Liver (tissue), 8 donors: ENCODE measurements at regions not wholly inside any gene's neighbourhood (a gene's known extent, or its start where the extent isn't known, plus 50 kb on each side); places are given as distances from the start of the nearest gene placed in this dataset.

Source experiments
- DNase-seq: peaks from one replicate; pipeline ENCODE4 v3.0.0-alpha.2; 2017; ENCODE audit warnings: low spot score
- H3K27ac ChIP-seq, 2 donors: one replicate each; pipeline ENCODE4 v1.7.0; 2013; ENCODE audit warnings: inconsistent platforms in 2 of 2, low read length in 2 of 2, control low read depth in 1 of 2, low read depth in 1 of 2, mild to moderate bottlenecking in 1 of 2
- H3K27me3 ChIP-seq, 4 donors: one replicate each; pipeline versions ENCODE4 v1.6.1 to v1.7.0; 2013; ENCODE audit warnings: low read length in 3 of 4, inconsistent platforms in 1 of 4, mild to moderate bottlenecking in 1 of 4, moderate library complexity in 1 of 4; ENCODE audit not compliant: control insufficient read depth in 4 of 4, insufficient read depth in 4 of 4
- H3K36me3 ChIP-seq, 4 donors: one replicate each; pipeline versions ENCODE4 v1.6.1 to v1.7.0; 2013; ENCODE audit warnings: low read length in 3 of 4, mild to moderate bottlenecking in 3 of 4, low read depth in 1 of 4, moderate library complexity in 1 of 4; ENCODE audit not compliant: control insufficient read depth in 4 of 4, insufficient read depth in 3 of 4
- H3K4me1 ChIP-seq, 4 donors: one replicate each; pipeline versions ENCODE4 v1.6.1 to v1.7.0; 2013; ENCODE audit warnings: low read length in 3 of 4, mild to moderate bottlenecking in 3 of 4, moderate library complexity in 1 of 4; ENCODE audit not compliant: control insufficient read depth in 4 of 4, insufficient read depth in 4 of 4
- H3K4me3 ChIP-seq, 3 donors: one replicate each; pipeline versions ENCODE4 v1.6.1 to v1.7.0; 2013; ENCODE audit warnings: low read length in 3 of 3, control low read depth in 1 of 3, low read depth in 1 of 3, mild to moderate bottlenecking in 1 of 3
- H3K9ac ChIP-seq, 2 donors: one replicate each; pipeline ENCODE4 v1.7.0; 2013; ENCODE audit warnings: low read length in 2 of 2, mild to moderate bottlenecking in 2 of 2, moderate library complexity in 2 of 2, control low read depth in 1 of 2, low read depth in 1 of 2
- H3K9me3 ChIP-seq, 4 donors: one replicate each; pipeline versions ENCODE4 v1.6.1 to v1.7.0; 2013; ENCODE audit warnings: low read length in 3 of 4; ENCODE audit not compliant: control insufficient read depth in 4 of 4
- EGR1 ChIP-seq, 2 donors: IDR thresholded peaks; 2 replicates each; pipeline ENCODE4 v1.6.1; 2016 to 2018; ENCODE audit warnings: antibody characterized with exemption in 2 of 2, low read depth in 2 of 2
- FOXA1 ChIP-seq: IDR thresholded peaks from 2 replicates; pipeline ENCODE4 v1.6.1; 2016; ENCODE audit warnings: antibody characterized with exemption
- FOXA2 ChIP-seq: IDR thresholded peaks from 2 replicates; pipeline ENCODE4 v1.6.1; 2016; ENCODE audit warnings: antibody characterized with exemption
- GABPA ChIP-seq, 2 donors: IDR thresholded peaks in 1 of 2; conservative IDR thresholded peaks in 1 of 2; 2 replicates each; pipeline ENCODE4 v1.6.1; 2016; ENCODE audit warnings: antibody characterized with exemption in 2 of 2, mild to moderate bottlenecking in 1 of 2, moderate library complexity in 1 of 2
- HNF4A ChIP-seq, 2 donors: conservative IDR thresholded peaks; 2 replicates each; pipeline ENCODE4 v1.6.1; 2016; ENCODE audit warnings: antibody characterized with exemption in 2 of 2, mild to moderate bottlenecking in 2 of 2
- HNF4G ChIP-seq: IDR thresholded peaks from 2 replicates; pipeline ENCODE4 v1.6.1; 2016; ENCODE audit warnings: antibody characterized with exemption
- JUND ChIP-seq, 2 donors: IDR thresholded peaks; 2 replicates each; pipeline ENCODE4 v1.6.1; 2016; ENCODE audit warnings: antibody characterized with exemption in 2 of 2
- NR2F2 ChIP-seq: IDR thresholded peaks from 2 replicates; pipeline ENCODE4 v1.6.1; 2016; ENCODE audit warnings: antibody characterized with exemption
- RAD21 ChIP-seq, 2 donors: IDR thresholded peaks; 2 replicates each; pipeline ENCODE4 v1.6.1; 2016; ENCODE audit warnings: antibody characterized with exemption in 2 of 2, mild to moderate bottlenecking in 2 of 2
- RXRA ChIP-seq, 2 donors: IDR thresholded peaks; 2 replicates each; pipeline ENCODE4 v1.6.1; 2017 to 2018; ENCODE audit warnings: antibody characterized with exemption in 2 of 2, mild to moderate bottlenecking in 1 of 2
- SP1 ChIP-seq: IDR thresholded peaks from 2 replicates; pipeline ENCODE4 v1.6.1; 2018; ENCODE audit warnings: antibody characterized with exemption, mild to moderate bottlenecking
- TAF1 ChIP-seq: conservative IDR thresholded peaks from 2 replicates; pipeline ENCODE4 v1.6.1; 2016; ENCODE audit warnings: antibody characterized with exemption, mild to moderate bottlenecking
- YY1 ChIP-seq: IDR thresholded peaks from 2 replicates; pipeline ENCODE4 v1.6.1; 2016; ENCODE audit warnings: antibody characterized with exemption, mild to moderate bottlenecking
- WGBS: extraction: QIAGEN DNeasy Blood & Tissue Kit; methylation state at CpG from one replicate; pipeline ENCODE4 v1.1.7; 2013; 5-methylcytosine and 5-hydroxymethylcytosine counted together
- TF ChIP-seq, protein P1 (sequence below): IDR thresholded peaks from 2 replicates; pipeline ENCODE4 v1.6.1; 2016; ENCODE audit warnings: antibody characterized with exemption, mild to moderate bottlenecking
- TF ChIP-seq, protein P2 (sequence below): IDR thresholded peaks from 2 replicates; pipeline ENCODE4 v1.6.1; 2016; ENCODE audit warnings: antibody characterized with exemption
- TF ChIP-seq, protein P3 (sequence below): IDR thresholded peaks from 2 replicates; pipeline ENCODE4 v1.6.1; 2016; ENCODE audit warnings: antibody characterized with exemption
- TF ChIP-seq, protein P4 (sequence below): IDR thresholded peaks from 2 replicates; pipeline ENCODE4 v1.6.1; 2016; ENCODE audit warnings: antibody characterized with exemption
- TF ChIP-seq, protein P5 (sequence below): fragments of 150-350 bp; IDR thresholded peaks from 2 replicates; pipeline ENCODE4 v1.5.1; 2017; ENCODE audit warnings: improper control_type of control experiment, low read depth, low read length; ENCODE audit not compliant: missing input control
- donor health status: healthy.
- donor health status: healthy.
- donor health status: healthy.
- donor health status: healthy.
- donor health status: healthy.

DNA sequence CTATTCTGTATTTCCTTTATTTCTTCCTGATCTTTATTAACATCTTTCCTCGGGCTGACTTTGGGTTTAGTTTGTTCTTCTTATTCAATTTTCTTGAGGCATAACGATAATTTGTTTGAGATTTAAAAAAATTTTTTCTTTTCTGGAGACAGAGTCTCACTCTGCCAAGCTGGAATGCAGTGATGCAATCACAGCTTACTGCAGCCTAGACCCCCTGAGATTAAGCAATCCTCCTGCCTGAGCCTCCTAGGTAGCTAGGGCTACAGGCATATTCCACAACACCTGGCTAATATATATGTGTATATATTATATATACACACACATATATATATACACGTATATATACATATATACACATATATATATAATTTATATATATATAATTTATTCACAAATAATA is 540.2 kb downstream of the NXPH1 start:
- no peak for DNase-seq
- Histone ChIP-seq H3K9ac (no peak overlapping the region), H3K9me3 (peaks cover 0 to 2% (median 0%) of the 10 kb centered on the region in 4 donors), H3K36me3 (no peaks in the 10 kb centered on the region), H3K4me3 (no peak overlapping the region), H3K4me1 (no peaks in the 10 kb centered on the region), H3K27me3 (no peaks in the 10 kb centered on the region), H3K27ac (no peak overlapping the region)
- TF ChIP-seq, protein P1, sequence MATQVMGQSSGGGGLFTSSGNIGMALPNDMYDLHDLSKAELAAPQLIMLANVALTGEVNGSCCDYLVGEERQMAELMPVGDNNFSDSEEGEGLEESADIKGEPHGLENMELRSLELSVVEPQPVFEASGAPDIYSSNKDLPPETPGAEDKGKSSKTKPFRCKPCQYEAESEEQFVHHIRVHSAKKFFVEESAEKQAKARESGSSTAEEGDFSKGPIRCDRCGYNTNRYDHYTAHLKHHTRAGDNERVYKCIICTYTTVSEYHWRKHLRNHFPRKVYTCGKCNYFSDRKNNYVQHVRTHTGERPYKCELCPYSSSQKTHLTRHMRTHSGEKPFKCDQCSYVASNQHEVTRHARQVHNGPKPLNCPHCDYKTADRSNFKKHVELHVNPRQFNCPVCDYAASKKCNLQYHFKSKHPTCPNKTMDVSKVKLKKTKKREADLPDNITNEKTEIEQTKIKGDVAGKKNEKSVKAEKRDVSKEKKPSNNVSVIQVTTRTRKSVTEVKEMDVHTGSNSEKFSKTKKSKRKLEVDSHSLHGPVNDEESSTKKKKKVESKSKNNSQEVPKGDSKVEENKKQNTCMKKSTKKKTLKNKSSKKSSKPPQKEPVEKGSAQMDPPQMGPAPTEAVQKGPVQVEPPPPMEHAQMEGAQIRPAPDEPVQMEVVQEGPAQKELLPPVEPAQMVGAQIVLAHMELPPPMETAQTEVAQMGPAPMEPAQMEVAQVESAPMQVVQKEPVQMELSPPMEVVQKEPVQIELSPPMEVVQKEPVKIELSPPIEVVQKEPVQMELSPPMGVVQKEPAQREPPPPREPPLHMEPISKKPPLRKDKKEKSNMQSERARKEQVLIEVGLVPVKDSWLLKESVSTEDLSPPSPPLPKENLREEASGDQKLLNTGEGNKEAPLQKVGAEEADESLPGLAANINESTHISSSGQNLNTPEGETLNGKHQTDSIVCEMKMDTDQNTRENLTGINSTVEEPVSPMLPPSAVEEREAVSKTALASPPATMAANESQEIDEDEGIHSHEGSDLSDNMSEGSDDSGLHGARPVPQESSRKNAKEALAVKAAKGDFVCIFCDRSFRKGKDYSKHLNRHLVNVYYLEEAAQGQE: no peak
- no peak for TF ChIP-seq SP1
- TF ChIP-seq, protein P2, sequence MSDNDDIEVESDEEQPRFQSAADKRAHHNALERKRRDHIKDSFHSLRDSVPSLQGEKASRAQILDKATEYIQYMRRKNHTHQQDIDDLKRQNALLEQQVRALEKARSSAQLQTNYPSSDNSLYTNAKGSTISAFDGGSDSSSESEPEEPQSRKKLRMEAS: no peak
- TF ChIP-seq TAF1: no peak
- no peak for TF ChIP-seq FOXA2
- no peak for TF ChIP-seq EGR1 (IDR thresholded peaks at IDR 0.05; ENCODE audit: low read depth in 2 of 2)
- TF ChIP-seq, protein P3, sequence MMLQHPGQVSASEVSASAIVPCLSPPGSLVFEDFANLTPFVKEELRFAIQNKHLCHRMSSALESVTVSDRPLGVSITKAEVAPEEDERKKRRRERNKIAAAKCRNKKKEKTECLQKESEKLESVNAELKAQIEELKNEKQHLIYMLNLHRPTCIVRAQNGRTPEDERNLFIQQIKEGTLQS: no peak
- TF ChIP-seq FOXA1: no peak
- no peak for TF ChIP-seq HNF4G
- TF ChIP-seq JUND (IDR thresholded peaks at IDR 0.05): no peak
- TF ChIP-seq, protein P4, sequence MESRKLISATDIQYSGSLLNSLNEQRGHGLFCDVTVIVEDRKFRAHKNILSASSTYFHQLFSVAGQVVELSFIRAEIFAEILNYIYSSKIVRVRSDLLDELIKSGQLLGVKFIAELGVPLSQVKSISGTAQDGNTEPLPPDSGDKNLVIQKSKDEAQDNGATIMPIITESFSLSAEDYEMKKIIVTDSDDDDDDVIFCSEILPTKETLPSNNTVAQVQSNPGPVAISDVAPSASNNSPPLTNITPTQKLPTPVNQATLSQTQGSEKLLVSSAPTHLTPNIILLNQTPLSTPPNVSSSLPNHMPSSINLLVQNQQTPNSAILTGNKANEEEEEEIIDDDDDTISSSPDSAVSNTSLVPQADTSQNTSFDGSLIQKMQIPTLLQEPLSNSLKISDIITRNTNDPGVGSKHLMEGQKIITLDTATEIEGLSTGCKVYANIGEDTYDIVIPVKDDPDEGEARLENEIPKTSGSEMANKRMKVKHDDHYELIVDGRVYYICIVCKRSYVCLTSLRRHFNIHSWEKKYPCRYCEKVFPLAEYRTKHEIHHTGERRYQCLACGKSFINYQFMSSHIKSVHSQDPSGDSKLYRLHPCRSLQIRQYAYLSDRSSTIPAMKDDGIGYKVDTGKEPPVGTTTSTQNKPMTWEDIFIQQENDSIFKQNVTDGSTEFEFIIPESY: no peak
- no peak for TF ChIP-seq RXRA (IDR thresholded peaks at IDR 0.05)
- no peak for TF ChIP-seq RAD21 (IDR thresholded peaks at IDR 0.05)
- TF ChIP-seq YY1: no peak
- TF ChIP-seq GABPA (IDR thresholded peaks at IDR 0.05 in 1 of 2, conservative IDR thresholded peaks at IDR 0.05 in 1 of 2): no peak
- no peak for TF ChIP-seq HNF4A (conservative IDR thresholded peaks at IDR 0.05)
- no peak for TF ChIP-seq NR2F2
- TF ChIP-seq, protein P5, sequence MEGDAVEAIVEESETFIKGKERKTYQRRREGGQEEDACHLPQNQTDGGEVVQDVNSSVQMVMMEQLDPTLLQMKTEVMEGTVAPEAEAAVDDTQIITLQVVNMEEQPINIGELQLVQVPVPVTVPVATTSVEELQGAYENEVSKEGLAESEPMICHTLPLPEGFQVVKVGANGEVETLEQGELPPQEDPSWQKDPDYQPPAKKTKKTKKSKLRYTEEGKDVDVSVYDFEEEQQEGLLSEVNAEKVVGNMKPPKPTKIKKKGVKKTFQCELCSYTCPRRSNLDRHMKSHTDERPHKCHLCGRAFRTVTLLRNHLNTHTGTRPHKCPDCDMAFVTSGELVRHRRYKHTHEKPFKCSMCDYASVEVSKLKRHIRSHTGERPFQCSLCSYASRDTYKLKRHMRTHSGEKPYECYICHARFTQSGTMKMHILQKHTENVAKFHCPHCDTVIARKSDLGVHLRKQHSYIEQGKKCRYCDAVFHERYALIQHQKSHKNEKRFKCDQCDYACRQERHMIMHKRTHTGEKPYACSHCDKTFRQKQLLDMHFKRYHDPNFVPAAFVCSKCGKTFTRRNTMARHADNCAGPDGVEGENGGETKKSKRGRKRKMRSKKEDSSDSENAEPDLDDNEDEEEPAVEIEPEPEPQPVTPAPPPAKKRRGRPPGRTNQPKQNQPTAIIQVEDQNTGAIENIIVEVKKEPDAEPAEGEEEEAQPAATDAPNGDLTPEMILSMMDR: no peak
- 74% methylated on average over 3 of the region's 3 CpGs for WGBS

DNA sequence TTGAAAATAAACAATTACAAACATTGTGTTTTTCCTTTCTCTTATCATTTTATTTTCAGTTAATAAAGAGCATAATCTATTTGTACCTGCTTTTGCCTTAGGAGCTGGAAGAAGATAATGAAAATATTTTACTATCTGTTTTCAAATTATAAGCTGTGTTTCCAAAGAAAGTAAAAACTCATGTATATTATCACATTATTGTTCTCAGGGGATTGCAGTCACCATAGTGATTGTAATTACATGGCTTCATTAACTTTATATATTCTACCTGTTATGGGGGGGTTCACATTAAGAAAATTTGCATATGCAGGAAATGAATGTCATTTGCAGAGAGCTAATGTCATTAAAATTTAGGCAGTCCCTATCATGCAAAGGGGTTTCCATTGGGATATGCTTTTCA is 542.3 kb downstream of the NXPH1 start:
- Histone ChIP-seq H3K36me3 (no peaks in the 10 kb centered on the region), H3K4me3 (no peak overlapping the region), H3K9me3 (peaks cover 0 to 1% (median 0%) of the 10 kb centered on the region in 4 donors), H3K27me3 (no peaks in the 10 kb centered on the region), H3K27ac (no peak overlapping the region), H3K4me1 (no peaks in the 10 kb centered on the region), H3K9ac (no peak overlapping the region)
- no peak for TF ChIP-seq NR2F2
- no peak for TF ChIP-seq SP1
- TF ChIP-seq, protein P5: no peak
- TF ChIP-seq TAF1: no peak
- TF ChIP-seq RAD21 (IDR thresholded peaks at IDR 0.05): no peak
- no peak for TF ChIP-seq EGR1 (IDR thresholded peaks at IDR 0.05; ENCODE audit: low read depth in 2 of 2)
- TF ChIP-seq HNF4G: no peak
- TF ChIP-seq, protein P2: no peak
- TF ChIP-seq, protein P1: no peak
- no peak for DNase-seq
